Frontal cortex (tissue), 3 donors: ENCODE measurements at regions not wholly inside any gene's neighbourhood (a gene's known extent, or its start where the extent isn't known, plus 50 kb on each side); places are given as distances from the start of the nearest gene placed in this dataset.

Experiments used
- DNase-seq, 2 donors: peaks; one replicate each; pipeline ENCODE4 v3.0.0; 2012; ENCODE audit warnings: low spot score in 2 of 2
- FAIRE-seq: peaks from 2 replicates; lab custom pipeline; 2012; peaks lifted over from hg19 to GRCh38; lab: Jason Lieb, UNC
- donor health status: control.
- donor health status: control.
- donor health status: control.

- DNase-seq (no peak), FAIRE-seq (no peak)
Observed at GRCh38 chr4:13887010-13887409, 259.5 kb upstream of the BOD1L1 start.

GRCh38 chr4:13888112-13888511, 260.6 kb upstream of the BOD1L1 start:
- FAIRE-seq (no peak), DNase-seq (no peak)

GRCh38 chr4:13891544-13891939, 264.0 kb upstream of the BOD1L1 start:
- DNase-seq = no peak
- no peak for FAIRE-seq

GRCh38 chr4:13892739-13893105, 265.2 kb upstream of the BOD1L1 start:
- DNase-seq (no peak), FAIRE-seq (no peak)

- DNase-seq (no peak), FAIRE-seq (no peak)
Observed at GRCh38 chr4:13893211-13893610, 265.7 kb upstream of the BOD1L1 start.

- FAIRE-seq (no peak), DNase-seq (no peak)
Observed at GRCh38 chr4:13893987-13894386, 266.5 kb upstream of the BOD1L1 start.

GRCh38 chr4:13900780-13901179, 273.3 kb upstream of the BOD1L1 start:
- DNase-seq (no peak), FAIRE-seq (no peak)

- no peak for DNase-seq
- no peak for FAIRE-seq
Observed at GRCh38 chr4:13902146-13902545, 274.6 kb upstream of the BOD1L1 start.

- no peak for FAIRE-seq
- no peak for DNase-seq
Observed at GRCh38 chr4:13903061-13903460, 275.5 kb upstream of the BOD1L1 start.

GRCh38 chr4:13903901-13904300, 276.4 kb upstream of the BOD1L1 start:
- DNase-seq (no peak), FAIRE-seq (no peak)

GRCh38 chr4:13905543-13905942, 278.0 kb upstream of the BOD1L1 start:
- FAIRE-seq = no peak
- no peak for DNase-seq

GRCh38 chr4:13906727-13907126, 279.2 kb upstream of the BOD1L1 start:
- no peak for FAIRE-seq

GRCh38 chr4:13907255-13907751, 279.8 kb upstream of the BOD1L1 start:
- no peak for FAIRE-seq

More at GRCh38 chr4:13906727-13907126, 279.2 kb upstream of the BOD1L1 start:
- no peak for DNase-seq

GRCh38 chr4:13908455-13908854, 280.9 kb upstream of the BOD1L1 start:
- no peak for FAIRE-seq

More at GRCh38 chr4:13907255-13907751, 279.8 kb upstream of the BOD1L1 start:
- no peak for DNase-seq

GRCh38 chr4:13910556-13910955, 283.0 kb upstream of the BOD1L1 start:
- DNase-seq = no peak
- FAIRE-seq = no peak

More at GRCh38 chr4:13908455-13908854, 280.9 kb upstream of the BOD1L1 start:
- DNase-seq = no peak

GRCh38 chr4:13911256-13911655, 283.7 kb upstream of the BOD1L1 start:
- FAIRE-seq = no peak
- no peak for DNase-seq

GRCh38 chr4:13912436-13912925, 285.0 kb upstream of the BOD1L1 start:
- DNase-seq (no peak), FAIRE-seq (no peak)

- FAIRE-seq = no peak
- DNase-seq = no peak
Observed at GRCh38 chr4:13912966-13913365, 285.4 kb upstream of the BOD1L1 start.

- DNase-seq = no peak
- no peak for FAIRE-seq
Observed at GRCh38 chr4:13917015-13917414, 289.5 kb upstream of the BOD1L1 start.

GRCh38 chr4:13918110-13918509, 290.6 kb upstream of the BOD1L1 start:
- no peak for FAIRE-seq
- no peak for DNase-seq

GRCh38 chr4:13918991-13919441, 291.5 kb upstream of the BOD1L1 start:
- FAIRE-seq (no peak), DNase-seq (no peak)

GRCh38 chr4:13920111-13920875, 292.8 kb upstream of the BOD1L1 start:
- DNase-seq = no peak

More at GRCh38 chr4:13920111-13920875, 292.8 kb upstream of the BOD1L1 start:
- no peak for FAIRE-seq
